ENCODE measurements at regions not wholly inside any gene's neighbourhood (a gene's known extent, or its start where the extent isn't known, plus 50 kb on each side); places are given as distances from the start of the nearest gene placed in this dataset.
A peak's percentile ranks its signal among the peaks of the same experiment; 100 is the strongest.
"Not testable (repeated sequence)": the region's sequence is repeated elsewhere in the genome, so short reads cannot be mapped to it uniquely, and the experiment has no call there.

DNA sequence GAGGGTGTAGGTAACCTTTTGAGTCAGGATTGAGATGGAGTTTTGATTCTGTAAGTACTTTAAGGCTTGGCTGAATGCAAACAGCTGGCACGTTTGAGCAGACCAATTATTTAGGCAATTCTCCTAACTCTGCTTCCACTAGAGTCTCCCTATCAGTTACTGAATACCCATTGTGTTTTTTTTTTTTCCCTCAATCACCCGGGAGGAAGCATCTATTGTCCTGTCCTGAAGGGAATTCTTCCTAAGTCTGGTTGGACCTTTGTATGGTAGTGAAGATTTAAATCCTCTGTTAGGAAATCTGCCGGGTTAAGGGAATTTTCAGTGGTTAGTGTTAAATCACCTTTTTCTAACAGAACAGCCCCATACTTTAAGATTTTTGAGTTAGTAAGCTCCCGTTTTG is 571.2 kb upstream of the USP24 start:
- no peak for DNase-seq
- H2AK5ac ChIP-seq (ENCODE audit: low read length) = no peak overlapping the region
- no peak overlapping the region for H3K18ac ChIP-seq (ENCODE audit: low read length)
- no peaks in the 10 kb centered on the region for H3K36me3 ChIP-seq (ENCODE audit: control insufficient read depth in 1 of 2, insufficient read depth in 2 of 2, low read length in 2 of 2)
- no CpG with 5 or more reads among the region's 4 CpGs for WGBS (ENCODE audit: extremely low coverage, insufficient coverage, insufficient read length)
- H3K27ac ChIP-seq (ENCODE audit: low read depth, low read length) = no peak overlapping the region
- H3K4ac ChIP-seq (ENCODE audit: low read depth, low read length) = no peak overlapping the region
- no peak overlapping the region for H2BK5ac ChIP-seq (ENCODE audit: low read depth, low read length, poor library complexity)
- H3K79me2 ChIP-seq (ENCODE audit: control insufficient read depth, insufficient read depth, low read length, poor library complexity) = no peaks in the 10 kb centered on the region
- H3K79me1 ChIP-seq (ENCODE audit: low read length) = peaks cover 9% of the 10 kb centered on the region
- peaks cover 2 to 5% of the 10 kb centered on the region in 2 experiments for H3K4me1 ChIP-seq (ENCODE audit: control insufficient read depth in 1 of 2, insufficient read depth in 2 of 2, low read length in 2 of 2)
- no peak overlapping the region for H2BK120ac ChIP-seq (ENCODE audit: insufficient read depth, low read length, poor library complexity)
- H4K12ac ChIP-seq (ENCODE audit: low read depth, low read length) = no peak overlapping the region
- H3K9me3 ChIP-seq (ENCODE audit: insufficient read depth, low read depth, low read length) = peaks cover 2% of the 10 kb centered on the region
- H2AFZ ChIP-seq (ENCODE audit: insufficient read depth, low read length, poor library complexity) = no peak overlapping the region
- H4K8ac ChIP-seq (ENCODE audit: low read depth, low read length) = no peak overlapping the region
- no peak overlapping the region for H3K4me3 ChIP-seq (ENCODE audit: low read depth, low read length)
- no peak overlapping the region for H3K9ac ChIP-seq (ENCODE audit: low read length)
- H3K23ac ChIP-seq (ENCODE audit: low read length) = no peak overlapping the region
- no peak overlapping the region for H4K91ac ChIP-seq (ENCODE audit: low read depth, low read length)
- no peaks in the 10 kb centered on the region for H3K27me3 ChIP-seq (ENCODE audit: insufficient read depth, low read length)
- H2BK12ac ChIP-seq (ENCODE audit: low read length) = no peak overlapping the region
- no peak overlapping the region for H3K4me2 ChIP-seq (ENCODE audit: low read length)
- no peak overlapping the region for H3K14ac ChIP-seq (ENCODE audit: low read length)

GRCh38 chr1:55784941-55785450 is 569.8 kb upstream of the USP24 start:
- not testable (repeated sequence) for H3K4me2 ChIP-seq (ENCODE audit: low read length); H3K4ac ChIP-seq (ENCODE audit: low read depth, low read length); H3K9me3 ChIP-seq (ENCODE audit: insufficient read depth, low read depth, low read length); H3K27me3 ChIP-seq (ENCODE audit: insufficient read depth, low read length); H3K36me3 ChIP-seq (ENCODE audit: control insufficient read depth in 1 of 2, insufficient read depth in 2 of 2, low read length in 2 of 2); H3K9ac ChIP-seq (ENCODE audit: low read length); H3K79me2 ChIP-seq (ENCODE audit: control insufficient read depth, insufficient read depth, low read length, poor library complexity); H3K79me1 ChIP-seq (ENCODE audit: low read length); H3K4me1 ChIP-seq (ENCODE audit: control insufficient read depth in 1 of 2, insufficient read depth in 2 of 2, low read length in 2 of 2); H3K23ac ChIP-seq (ENCODE audit: low read length); H2AFZ ChIP-seq (ENCODE audit: insufficient read depth, low read length, poor library complexity); H4K12ac ChIP-seq (ENCODE audit: low read depth, low read length); H3K18ac ChIP-seq (ENCODE audit: low read length); H3K27ac ChIP-seq (ENCODE audit: low read depth, low read length); H3K4me3 ChIP-seq (ENCODE audit: low read depth, low read length); H2AK5ac ChIP-seq (ENCODE audit: low read length)
- peak overlapping the region; percentile 45 for H2BK5ac ChIP-seq (ENCODE audit: low read depth, low read length, poor library complexity)
- peak overlapping the region; percentile 26 for H4K91ac ChIP-seq (ENCODE audit: low read depth, low read length)
- H4K8ac ChIP-seq (ENCODE audit: low read depth, low read length) = peak overlapping the region; percentile 22
- H2BK120ac ChIP-seq (ENCODE audit: insufficient read depth, low read length, poor library complexity) = peak overlapping the region; percentile 61
- no CpG with 5 or more reads among the region's 6 CpGs for WGBS (ENCODE audit: extremely low coverage, insufficient coverage, insufficient read length)
- peak overlapping the region; percentile 11 for H3K14ac ChIP-seq (ENCODE audit: low read length)
- H2BK12ac ChIP-seq (ENCODE audit: low read length) = peak overlapping the region; percentile 82
- peak; percentile 82 to 95 for DNase-seq

DNA sequence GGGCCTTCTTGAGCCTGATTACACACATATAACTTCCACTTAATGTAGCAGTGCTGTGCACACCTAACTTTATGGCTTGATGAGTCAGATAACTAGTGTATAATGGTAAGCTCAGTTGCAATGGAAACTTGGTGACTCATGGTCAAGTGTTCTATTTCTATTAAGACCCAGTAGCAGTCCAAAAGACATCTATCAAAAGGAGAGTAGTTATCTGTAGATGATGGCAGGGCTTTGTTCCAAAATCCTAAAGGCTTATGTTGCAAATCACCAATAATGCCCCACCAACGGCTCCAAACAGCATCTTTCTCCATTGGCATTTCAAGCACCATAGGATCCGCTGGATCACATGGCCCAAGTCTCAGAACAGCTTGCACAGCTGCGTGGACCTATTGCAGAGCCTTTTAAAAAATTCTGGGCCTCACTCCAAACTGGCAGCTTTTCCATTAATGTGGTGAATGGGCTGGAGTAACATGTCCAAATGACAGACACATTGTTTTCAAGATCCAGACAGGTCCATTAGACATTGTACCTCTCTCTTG is 566.8 kb upstream of the USP24 start:
- no peak overlapping the region for H2BK5ac ChIP-seq (ENCODE audit: low read depth, low read length, poor library complexity)
- no peak overlapping the region for H3K27ac ChIP-seq (ENCODE audit: low read depth, low read length)
- H3K9ac ChIP-seq (ENCODE audit: low read length) = no peak overlapping the region
- H3K36me3 ChIP-seq (ENCODE audit: control insufficient read depth in 1 of 2, insufficient read depth in 2 of 2, low read length in 2 of 2) = no peaks in the 10 kb centered on the region
- H2AFZ ChIP-seq (ENCODE audit: insufficient read depth, low read length, poor library complexity) = no peak overlapping the region
- H3K23ac ChIP-seq (ENCODE audit: low read length) = no peak overlapping the region
- H2BK12ac ChIP-seq (ENCODE audit: low read length) = no peak overlapping the region
- no peaks in the 10 kb centered on the region for H3K79me2 ChIP-seq (ENCODE audit: control insufficient read depth, insufficient read depth, low read length, poor library complexity)
- no peak overlapping the region for H4K8ac ChIP-seq (ENCODE audit: low read depth, low read length)
- H3K9me3 ChIP-seq (ENCODE audit: insufficient read depth, low read depth, low read length) = no peaks in the 10 kb centered on the region
- no peak overlapping the region for H3K4me3 ChIP-seq (ENCODE audit: low read depth, low read length)
- no peak overlapping the region for H3K18ac ChIP-seq (ENCODE audit: low read length)
- no peak overlapping the region for H3K4me2 ChIP-seq (ENCODE audit: low read length)
- WGBS (ENCODE audit: extremely low coverage, insufficient coverage, insufficient read length) = no CpG with 5 or more reads among the region's 3 CpGs
- H2AK5ac ChIP-seq (ENCODE audit: low read length) = no peak overlapping the region
- no peak overlapping the region for H4K91ac ChIP-seq (ENCODE audit: low read depth, low read length)
- peaks cover 5% of the 10 kb centered on the region for H3K79me1 ChIP-seq (ENCODE audit: low read length)
- no peaks in the 10 kb centered on the region for H3K27me3 ChIP-seq (ENCODE audit: insufficient read depth, low read length)
- H2BK120ac ChIP-seq (ENCODE audit: insufficient read depth, low read length, poor library complexity) = no peak overlapping the region
- peaks cover 4 to 5% of the 10 kb centered on the region in 2 experiments for H3K4me1 ChIP-seq (ENCODE audit: control insufficient read depth in 1 of 2, insufficient read depth in 2 of 2, low read length in 2 of 2)
- no peak overlapping the region for H3K14ac ChIP-seq (ENCODE audit: low read length)
- H4K12ac ChIP-seq (ENCODE audit: low read depth, low read length) = no peak overlapping the region
- H3K4ac ChIP-seq (ENCODE audit: low read depth, low read length) = no peak overlapping the region
- DNase-seq = peak in 1 of 2 donors; percentile 23

DNA sequence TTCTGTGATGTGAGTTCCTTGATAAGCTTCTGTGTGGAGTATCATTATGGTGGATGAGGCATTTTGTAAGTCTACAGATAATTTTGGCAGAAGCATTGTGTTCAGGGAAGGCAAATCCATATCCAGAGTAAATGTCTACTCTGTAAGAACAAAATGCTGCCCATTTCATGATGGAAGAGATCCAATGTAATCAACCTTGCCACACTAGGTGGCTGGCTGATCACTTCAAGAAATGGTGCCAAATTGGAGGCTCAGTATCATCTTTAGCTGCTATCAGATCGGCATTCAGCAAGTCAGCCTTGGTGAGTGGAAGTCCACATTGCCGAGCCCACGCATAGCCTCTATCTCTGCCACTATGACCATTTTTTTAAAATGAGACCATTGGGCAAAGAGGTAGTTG is 565.8 kb upstream of the USP24 start:
- Histone ChIP-seq H3K27me3 (ENCODE audit: insufficient read depth, low read length) (no peaks in the 10 kb centered on the region), H4K91ac (ENCODE audit: low read depth, low read length) (no peak overlapping the region), H2BK12ac (ENCODE audit: low read length) (no peak overlapping the region), H2BK5ac (ENCODE audit: low read depth, low read length, poor library complexity) (no peak overlapping the region), H3K23ac (ENCODE audit: low read length) (no peak overlapping the region), H3K9ac (ENCODE audit: low read length) (no peak overlapping the region), H3K4me2 (ENCODE audit: low read length) (no peak overlapping the region), H3K18ac (ENCODE audit: low read length) (no peak overlapping the region), H3K79me1 (ENCODE audit: low read length) (peaks cover 5% of the 10 kb centered on the region), H3K4me1 (ENCODE audit: control insufficient read depth in 1 of 2, insufficient read depth in 2 of 2, low read length in 2 of 2) (peaks cover 4 to 5% of the 10 kb centered on the region in 2 experiments), H2AFZ (ENCODE audit: insufficient read depth, low read length, poor library complexity) (no peak overlapping the region), H3K79me2 (ENCODE audit: control insufficient read depth, insufficient read depth, low read length, poor library complexity) (no peaks in the 10 kb centered on the region), H4K8ac (ENCODE audit: low read depth, low read length) (no peak overlapping the region), H4K12ac (ENCODE audit: low read depth, low read length) (no peak overlapping the region), H3K9me3 (ENCODE audit: insufficient read depth, low read depth, low read length) (no peaks in the 10 kb centered on the region), H2BK120ac (ENCODE audit: insufficient read depth, low read length, poor library complexity) (no peak overlapping the region), H3K14ac (ENCODE audit: low read length) (no peak overlapping the region), H3K4ac (ENCODE audit: low read depth, low read length) (no peak overlapping the region), H2AK5ac (ENCODE audit: low read length) (no peak overlapping the region), H3K4me3 (ENCODE audit: low read depth, low read length) (no peak overlapping the region), H3K27ac (ENCODE audit: low read depth, low read length) (no peak overlapping the region), H3K36me3 (ENCODE audit: control insufficient read depth in 1 of 2, insufficient read depth in 2 of 2, low read length in 2 of 2) (no peaks in the 10 kb centered on the region)
- no peak for DNase-seq
- no CpG with 5 or more reads among the region's 3 CpGs for WGBS (ENCODE audit: extremely low coverage, insufficient coverage, insufficient read length)

All from trophoblast cell (in vitro differentiated cells and primary cell).